ENCODE measurements at regions not wholly inside any gene's neighbourhood (a gene's known extent, or its start where the extent isn't known, plus 50 kb on each side); places are given as distances from the start of the nearest gene placed in this dataset.

DNA sequence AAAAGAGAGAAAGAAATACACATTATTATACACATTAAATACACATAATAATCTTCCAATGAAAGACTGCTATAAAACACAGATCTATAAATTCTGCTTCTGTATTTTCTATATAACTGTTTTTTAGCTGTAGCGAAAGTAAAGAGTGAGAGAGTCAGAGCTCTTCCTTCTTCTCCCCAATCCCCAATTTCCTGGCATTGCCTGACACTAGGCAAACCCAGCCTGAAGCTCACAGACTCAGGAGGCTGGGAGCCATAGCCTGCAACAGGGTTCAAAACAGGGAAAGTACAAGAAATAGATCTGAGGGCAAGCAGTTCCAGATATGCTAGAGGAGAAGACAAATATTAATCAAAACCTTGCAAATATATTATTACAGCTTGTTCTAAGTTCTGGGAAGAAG, 201.6 kb downstream of the HNRNPD start:
- Mint-ChIP-seq H3K4me1 (ENCODE audit: low read depth) (no peaks in the 10 kb centered on the region), H3K36me3 (ENCODE audit: insufficient read depth) (no peaks in the 10 kb centered on the region)
- no peak for DNase-seq (ENCODE audit: low spot score, unreplicated experiment)

DNA sequence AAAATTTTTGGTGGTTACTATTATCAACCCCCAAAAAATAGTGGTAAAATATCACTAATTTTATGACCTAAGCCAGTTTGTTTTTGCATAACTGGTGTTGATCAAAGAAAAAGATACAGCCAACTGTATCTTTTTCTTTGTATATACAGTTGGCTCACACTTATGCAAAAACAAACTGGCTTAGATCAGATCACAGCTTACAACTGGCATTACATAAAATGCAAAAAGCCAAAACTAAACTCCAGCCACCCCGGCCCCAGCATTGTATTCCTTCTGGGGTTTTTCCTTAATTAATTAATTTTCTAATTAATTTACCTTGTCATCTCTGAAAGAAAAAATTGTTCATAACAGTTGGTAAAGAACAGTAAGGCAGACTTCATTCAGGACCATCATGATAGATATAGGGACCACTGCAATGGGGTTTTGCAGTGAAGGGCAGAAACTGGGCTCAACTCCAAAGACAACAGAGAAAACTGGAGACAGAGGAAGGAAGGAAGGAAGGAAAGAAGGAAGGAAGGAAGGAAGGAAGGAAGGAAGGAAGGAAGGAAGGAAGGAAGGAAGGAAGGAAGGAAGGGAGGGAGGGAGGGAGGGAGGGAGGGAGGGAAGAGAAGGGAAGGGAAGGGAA, 202.1 kb downstream of the HNRNPD start:
- no peak overlapping the region for H3K27ac Mint-ChIP-seq
- H3K9me3 Mint-ChIP-seq (ENCODE audit: low read depth) = peaks cover 3% of the 10 kb centered on the region
- H3K36me3 Mint-ChIP-seq (ENCODE audit: insufficient read depth) = no peaks in the 10 kb centered on the region
- DNase-seq (ENCODE audit: low spot score, unreplicated experiment) = no peak
- H3K27me3 Mint-ChIP-seq = peaks cover 3% of the 10 kb centered on the region
- no peak overlapping the region for H3K4me3 Mint-ChIP-seq (ENCODE audit: low read depth)
- TF ChIP-seq, protein P1, sequence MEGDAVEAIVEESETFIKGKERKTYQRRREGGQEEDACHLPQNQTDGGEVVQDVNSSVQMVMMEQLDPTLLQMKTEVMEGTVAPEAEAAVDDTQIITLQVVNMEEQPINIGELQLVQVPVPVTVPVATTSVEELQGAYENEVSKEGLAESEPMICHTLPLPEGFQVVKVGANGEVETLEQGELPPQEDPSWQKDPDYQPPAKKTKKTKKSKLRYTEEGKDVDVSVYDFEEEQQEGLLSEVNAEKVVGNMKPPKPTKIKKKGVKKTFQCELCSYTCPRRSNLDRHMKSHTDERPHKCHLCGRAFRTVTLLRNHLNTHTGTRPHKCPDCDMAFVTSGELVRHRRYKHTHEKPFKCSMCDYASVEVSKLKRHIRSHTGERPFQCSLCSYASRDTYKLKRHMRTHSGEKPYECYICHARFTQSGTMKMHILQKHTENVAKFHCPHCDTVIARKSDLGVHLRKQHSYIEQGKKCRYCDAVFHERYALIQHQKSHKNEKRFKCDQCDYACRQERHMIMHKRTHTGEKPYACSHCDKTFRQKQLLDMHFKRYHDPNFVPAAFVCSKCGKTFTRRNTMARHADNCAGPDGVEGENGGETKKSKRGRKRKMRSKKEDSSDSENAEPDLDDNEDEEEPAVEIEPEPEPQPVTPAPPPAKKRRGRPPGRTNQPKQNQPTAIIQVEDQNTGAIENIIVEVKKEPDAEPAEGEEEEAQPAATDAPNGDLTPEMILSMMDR (IDR thresholded peaks at IDR 0.05; ENCODE audit: unreplicated experiment) = no peak
- H3K4me1 Mint-ChIP-seq (ENCODE audit: low read depth) = no peaks in the 10 kb centered on the region

More for the DNA sequence above, 201.6 kb downstream of the HNRNPD start:
- Mint-ChIP-seq H3K9me3 (ENCODE audit: low read depth) (peaks cover 3% of the 10 kb centered on the region), H3K27ac (no peak overlapping the region), H3K27me3 (peaks cover 3% of the 10 kb centered on the region), H3K4me3 (ENCODE audit: low read depth) (no peak overlapping the region)
- TF ChIP-seq, protein P1 (IDR thresholded peaks at IDR 0.05; ENCODE audit: unreplicated experiment) = no peak

DNA sequence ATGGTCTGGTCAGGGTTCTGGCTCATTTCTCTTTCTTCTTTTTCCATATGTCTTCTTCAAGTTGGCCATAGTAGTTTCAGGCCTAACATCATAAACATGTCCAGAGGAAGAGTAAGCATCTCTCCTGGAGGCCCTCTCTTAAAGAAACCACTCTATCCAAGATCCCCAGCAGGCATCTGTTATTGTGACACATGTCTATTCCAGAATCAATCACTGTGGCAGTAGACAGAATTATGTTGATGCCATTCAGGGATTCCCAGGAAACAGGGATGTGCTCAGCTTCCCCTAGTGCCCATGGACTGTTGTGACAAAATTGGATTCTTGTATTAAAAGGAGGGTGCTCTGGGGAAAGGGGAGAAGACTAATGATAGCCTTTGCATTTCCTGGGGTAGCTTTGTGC, 224.0 kb downstream of the HNRNPD start:
- H3K36me3 Mint-ChIP-seq (ENCODE audit: insufficient read depth) = no peaks in the 10 kb centered on the region
- H3K27ac Mint-ChIP-seq = no peak overlapping the region
- H3K4me1 Mint-ChIP-seq (ENCODE audit: low read depth) = peaks cover 2% of the 10 kb centered on the region
- TF ChIP-seq, protein P1 (IDR thresholded peaks at IDR 0.05; ENCODE audit: unreplicated experiment) = no peak
- no peak for DNase-seq (ENCODE audit: low spot score, unreplicated experiment)
- no peak overlapping the region for H3K4me3 Mint-ChIP-seq (ENCODE audit: low read depth)
- H3K27me3 Mint-ChIP-seq = peaks cover 3% of the 10 kb centered on the region
- H3K9me3 Mint-ChIP-seq (ENCODE audit: low read depth) = peaks cover 14% of the 10 kb centered on the region

DNA sequence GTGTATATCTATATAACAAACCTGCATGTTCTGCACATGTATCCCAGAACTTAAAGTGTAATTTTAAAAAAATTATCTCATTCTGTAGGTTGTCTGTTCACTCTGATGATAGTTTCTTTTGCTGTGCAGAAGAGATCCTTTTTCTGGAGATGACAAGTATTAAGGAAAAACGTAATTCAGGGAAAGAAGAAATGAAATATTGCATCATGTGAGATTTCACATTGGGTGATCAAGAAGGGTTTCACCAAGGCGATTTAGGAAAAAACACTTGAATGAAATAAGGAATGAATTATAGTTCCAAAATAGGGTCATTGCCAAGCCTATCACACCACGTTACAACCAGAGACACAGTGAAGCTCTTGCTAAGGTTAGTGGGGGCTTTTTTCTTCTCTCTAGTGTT, 227.9 kb downstream of the HNRNPD start:
- TF ChIP-seq, protein P1 (IDR thresholded peaks at IDR 0.05; ENCODE audit: unreplicated experiment) = no peak

DNA sequence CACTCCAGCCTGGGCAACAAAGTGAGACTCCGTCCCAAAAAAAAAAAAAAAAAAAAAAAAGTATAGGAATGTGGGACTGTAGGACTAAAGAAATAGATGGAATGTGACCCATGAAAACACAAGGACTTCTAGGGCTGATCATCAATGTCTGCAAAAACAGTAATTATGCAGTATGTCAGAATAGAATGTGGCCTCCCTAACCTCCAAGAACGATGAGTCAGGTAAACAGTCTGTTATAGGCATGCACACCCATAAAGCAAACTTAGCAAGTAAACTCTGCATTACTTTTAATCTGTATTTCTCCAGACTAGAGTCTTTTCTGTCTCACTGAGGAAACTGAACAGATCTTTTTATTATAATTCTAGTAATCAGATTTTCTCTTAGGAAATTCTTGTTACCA, 233.4 kb downstream of the HNRNPD start:
- H3K36me3 Mint-ChIP-seq (ENCODE audit: insufficient read depth) = no peaks in the 10 kb centered on the region
- H3K4me3 Mint-ChIP-seq (ENCODE audit: low read depth) = no peak overlapping the region
- TF ChIP-seq, protein P1 (IDR thresholded peaks at IDR 0.05; ENCODE audit: unreplicated experiment) = no peak
- no peaks in the 10 kb centered on the region for H3K27me3 Mint-ChIP-seq
- no peak for DNase-seq (ENCODE audit: low spot score, unreplicated experiment)
- H3K27ac Mint-ChIP-seq = no peak overlapping the region
- H3K4me1 Mint-ChIP-seq (ENCODE audit: low read depth) = peaks cover 1% of the 10 kb centered on the region
- H3K9me3 Mint-ChIP-seq (ENCODE audit: low read depth) = no peaks in the 10 kb centered on the region

More for the DNA sequence above, 227.9 kb downstream of the HNRNPD start:
- H3K4me1 Mint-ChIP-seq (ENCODE audit: low read depth) = peaks cover 1% of the 10 kb centered on the region
- H3K36me3 Mint-ChIP-seq (ENCODE audit: insufficient read depth) = no peaks in the 10 kb centered on the region
- H3K27me3 Mint-ChIP-seq = peaks cover 3% of the 10 kb centered on the region
- no peak overlapping the region for H3K27ac Mint-ChIP-seq
- H3K9me3 Mint-ChIP-seq (ENCODE audit: low read depth) = no peaks in the 10 kb centered on the region
- no peak overlapping the region for H3K4me3 Mint-ChIP-seq (ENCODE audit: low read depth)
- no peak for DNase-seq (ENCODE audit: low spot score, unreplicated experiment)
